Breast epithelium (tissue), 4 donors: ENCODE measurements at regions not wholly inside any gene's neighbourhood (a gene's known extent, or its start where the extent isn't known, plus 50 kb on each side); places are given as distances from the start of the nearest gene placed in this dataset.

Source experiments
- DNase-seq, 2 donors: peaks; one replicate each; pipeline ENCODE4 v3.0.0-alpha.2; 2019; ENCODE audit warnings: low spot score in 2 of 2
- H3K27ac ChIP-seq, 2 donors: fragments of 200-600 bp; sonication (generic) in 1 of 2; one replicate each; pipeline ENCODE4 v1.5.1; 2016 to 2019; ENCODE audit warnings: mild to moderate bottlenecking in 1 of 2
- H3K27me3 ChIP-seq, 2 donors: fragments of 200-600 bp; sonication (generic) in 1 of 2; one replicate each; pipeline versions ENCODE4 v1.5.1 to v1.6.0; 2017 to 2019; ENCODE audit warnings: control low read depth in 1 of 2, mild to moderate bottlenecking in 1 of 2
- H3K36me3 ChIP-seq: fragments of 200-600 bp; one replicate; pipeline ENCODE4 v1.5.1; 2019
- H3K4me1 ChIP-seq, 2 donors: fragments of 200-600 bp; sonication (generic); one replicate each; pipeline ENCODE4 v1.5.1; 2016 to 2019; ENCODE audit warnings: control low read depth in 1 of 2
- H3K4me3 ChIP-seq, 3 donors: fragments of 200-600 bp; sonication (generic); 1 replicate in 2 of 3; 2 replicates in 1 of 3; pipeline ENCODE4 v1.5.1; 2016 to 2019; ENCODE audit warnings: mild to moderate bottlenecking in 3 of 3, moderate library complexity in 2 of 3
- H3K9me3 ChIP-seq, 2 donors: fragments of 200-600 bp; sonication (generic) in 1 of 2; one replicate each; pipeline ENCODE4 v1.5.1; 2016 to 2019; ENCODE audit warnings: control low read depth in 1 of 2
- POLR2A ChIP-seq: fragments of 450-650 bp; IDR thresholded peaks from one replicate; pipeline ENCODE4 v1.6.1; 2016; ENCODE audit warnings: antibody characterized with exemption, mild to moderate bottlenecking, moderate library complexity
- POLR2AphosphoS5 ChIP-seq, 3 donors: sonication (generic); formaldehyde crosslinking; IDR thresholded peaks; one replicate each; pipeline ENCODE4 v1.6.1; 2017; ENCODE audit warnings: antibody characterized with exemption in 3 of 3
- intact Hi-C: fragments of 100-400 bp; cut with DNase I; formaldehyde crosslinking; loops from one replicate; pipeline ENCODE4 v1.15.1; 2023; ENCODE audit warnings: low total_unique reads
- TF ChIP-seq, protein P1 (sequence below), 3 donors: fragments of 450-650 bp; IDR thresholded peaks; one replicate each; pipeline ENCODE4 v1.5.1; 2016 to 2017; ENCODE audit warnings: antibody characterized with exemption in 3 of 3, mild to moderate bottlenecking in 3 of 3, moderate library complexity in 3 of 3

GRCh38 chr18:4858379-4859127 is 338.5 kb downstream of the AKAIN1 start:
- DNase-seq, result no peak
- H3K9me3 ChIP-seq, result peaks cover 0 to 11% of the 10 kb centered on the region in 2 donors
- intact Hi-C loops, result no loop called here
- no peak overlapping the region for H3K4me3 ChIP-seq
- TF ChIP-seq, protein P1, sequence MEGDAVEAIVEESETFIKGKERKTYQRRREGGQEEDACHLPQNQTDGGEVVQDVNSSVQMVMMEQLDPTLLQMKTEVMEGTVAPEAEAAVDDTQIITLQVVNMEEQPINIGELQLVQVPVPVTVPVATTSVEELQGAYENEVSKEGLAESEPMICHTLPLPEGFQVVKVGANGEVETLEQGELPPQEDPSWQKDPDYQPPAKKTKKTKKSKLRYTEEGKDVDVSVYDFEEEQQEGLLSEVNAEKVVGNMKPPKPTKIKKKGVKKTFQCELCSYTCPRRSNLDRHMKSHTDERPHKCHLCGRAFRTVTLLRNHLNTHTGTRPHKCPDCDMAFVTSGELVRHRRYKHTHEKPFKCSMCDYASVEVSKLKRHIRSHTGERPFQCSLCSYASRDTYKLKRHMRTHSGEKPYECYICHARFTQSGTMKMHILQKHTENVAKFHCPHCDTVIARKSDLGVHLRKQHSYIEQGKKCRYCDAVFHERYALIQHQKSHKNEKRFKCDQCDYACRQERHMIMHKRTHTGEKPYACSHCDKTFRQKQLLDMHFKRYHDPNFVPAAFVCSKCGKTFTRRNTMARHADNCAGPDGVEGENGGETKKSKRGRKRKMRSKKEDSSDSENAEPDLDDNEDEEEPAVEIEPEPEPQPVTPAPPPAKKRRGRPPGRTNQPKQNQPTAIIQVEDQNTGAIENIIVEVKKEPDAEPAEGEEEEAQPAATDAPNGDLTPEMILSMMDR (IDR thresholded peaks at IDR 0.05), result no peak
- no peak for TF ChIP-seq POLR2A
- TF ChIP-seq POLR2AphosphoS5 (IDR thresholded peaks at IDR 0.05), result no peak
- no peak overlapping the region for H3K27ac ChIP-seq
- H3K4me1 ChIP-seq, result no peaks in the 10 kb centered on the region
- H3K36me3 ChIP-seq, result no peaks in the 10 kb centered on the region
- H3K27me3 ChIP-seq, result no peaks in the 10 kb centered on the region

- Histone ChIP-seq H3K36me3 (no peaks in the 10 kb centered on the region), H3K4me1 (no peaks in the 10 kb centered on the region), H3K27ac (no peak overlapping the region), H3K9me3 (no peaks in the 10 kb centered on the region), H3K4me3 (no peak overlapping the region), H3K27me3 (no peaks in the 10 kb centered on the region)
- no peak for DNase-seq
- intact Hi-C loops, result no loop called here
- TF ChIP-seq, protein P1 (IDR thresholded peaks at IDR 0.05), result no peak
- TF ChIP-seq POLR2A (no peak), POLR2AphosphoS5 (IDR thresholded peaks at IDR 0.05) (no peak)
Measured at GRCh38 chr18:4854671-4855070, 342.4 kb downstream of the AKAIN1 start.

- no peaks in the 10 kb centered on the region for H3K9me3 ChIP-seq
- no peak overlapping the region for H3K27ac ChIP-seq
- H3K4me3 ChIP-seq, result no peak overlapping the region
- H3K27me3 ChIP-seq, result no peaks in the 10 kb centered on the region
- DNase-seq, result no peak
- no peaks in the 10 kb centered on the region for H3K4me1 ChIP-seq
- TF ChIP-seq POLR2A (no peak), POLR2AphosphoS5 (IDR thresholded peaks at IDR 0.05) (no peak)
- TF ChIP-seq, protein P1 (IDR thresholded peaks at IDR 0.05), result no peak
- H3K36me3 ChIP-seq, result no peaks in the 10 kb centered on the region
- intact Hi-C loops, result no loop called here
Measured at GRCh38 chr18:4851301-4851976, 345.6 kb downstream of the AKAIN1 start.

GRCh38 chr18:4847056-4847455 is 350.0 kb downstream of the AKAIN1 start:
- intact Hi-C loops, result no loop called here
- Histone ChIP-seq H3K27ac (no peak overlapping the region), H3K4me3 (no peak overlapping the region), H3K4me1 (no peaks in the 10 kb centered on the region), H3K27me3 (no peaks in the 10 kb centered on the region), H3K36me3 (no peaks in the 10 kb centered on the region), H3K9me3 (no peaks in the 10 kb centered on the region)
- TF ChIP-seq, protein P1 (IDR thresholded peaks at IDR 0.05), result no peak
- no peak for TF ChIP-seq POLR2AphosphoS5 (IDR thresholded peaks at IDR 0.05)
- no peak for TF ChIP-seq POLR2A
- no peak for DNase-seq

DNA sequence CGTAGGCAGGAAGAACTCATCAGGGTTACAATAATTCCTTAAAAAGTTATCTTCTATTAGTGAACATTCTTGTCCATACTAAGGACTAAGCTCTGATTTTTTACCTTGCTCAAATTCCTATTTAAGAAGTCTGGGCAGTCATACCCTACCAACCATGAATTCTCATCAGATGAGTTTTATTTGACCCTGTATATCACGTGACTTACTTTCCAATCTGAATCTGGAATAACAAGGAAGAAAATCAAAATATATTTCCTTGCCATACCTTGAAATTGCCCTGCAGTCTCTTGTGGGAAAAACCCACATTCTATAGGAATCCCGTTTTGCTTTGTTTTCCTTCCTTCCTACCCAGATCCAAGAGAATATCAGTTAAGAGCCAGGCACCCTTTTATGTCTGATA is 352.7 kb downstream of the AKAIN1 start:
- TF ChIP-seq POLR2A (no peak), POLR2AphosphoS5 (IDR thresholded peaks at IDR 0.05) (no peak)
- TF ChIP-seq, protein P1 (IDR thresholded peaks at IDR 0.05), result no peak
- intact Hi-C loops, result no loop called here

More for the DNA sequence above, 352.7 kb downstream of the AKAIN1 start:
- no peaks in the 10 kb centered on the region for H3K9me3 ChIP-seq
- DNase-seq, result no peak
- no peaks in the 10 kb centered on the region for H3K36me3 ChIP-seq
- H3K4me3 ChIP-seq, result no peak overlapping the region
- H3K27me3 ChIP-seq, result no peaks in the 10 kb centered on the region
- H3K4me1 ChIP-seq, result no peaks in the 10 kb centered on the region
- H3K27ac ChIP-seq, result no peak overlapping the region
